ENCODE measurements at regions not wholly inside any gene's neighbourhood (a gene's known extent, or its start where the extent isn't known, plus 50 kb on each side); places are given as distances from the start of the nearest gene placed in this dataset.

GRCh38 chr12:92073094-92073493 lies 72.6 kb downstream of the BTG1 start:
- no peak for TF ChIP-seq CTCF (IDR thresholded peaks at IDR 0.05; ENCODE audit: unreplicated experiment)
- H3K36me3 Mint-ChIP-seq: no peaks in the 10 kb centered on the region
- no peak overlapping the region for H3K4me3 Mint-ChIP-seq
- peaks cover 8% of the 10 kb centered on the region for H3K9me3 Mint-ChIP-seq
- no peak for DNase-seq (ENCODE audit: low spot score in 2 of 2, unreplicated experiment in 2 of 2)
- no peak overlapping the region for H3K27ac Mint-ChIP-seq
- H3K4me1 Mint-ChIP-seq: peaks cover 36% of the 10 kb centered on the region
- no peaks in the 10 kb centered on the region for H3K27me3 Mint-ChIP-seq (ENCODE audit: low read depth)

- DNase-seq (ENCODE audit: low spot score in 2 of 2, unreplicated experiment in 2 of 2): no peak
- H3K9me3 Mint-ChIP-seq: peaks cover 15% of the 10 kb centered on the region
- no peak overlapping the region for H3K27ac Mint-ChIP-seq
- H3K4me3 Mint-ChIP-seq: no peak overlapping the region
- no peaks in the 10 kb centered on the region for H3K36me3 Mint-ChIP-seq
- peaks cover 31% of the 10 kb centered on the region for H3K4me1 Mint-ChIP-seq
- TF ChIP-seq CTCF (IDR thresholded peaks at IDR 0.05; ENCODE audit: unreplicated experiment): no peak
- no peaks in the 10 kb centered on the region for H3K27me3 Mint-ChIP-seq (ENCODE audit: low read depth)
Measured at GRCh38 chr12:92072112-92072511, 73.5 kb downstream of the BTG1 start.

GRCh38 chr12:92070864-92071445 lies 74.7 kb downstream of the BTG1 start:
- no peaks in the 10 kb centered on the region for H3K36me3 Mint-ChIP-seq
- H3K27ac Mint-ChIP-seq: no peak overlapping the region
- H3K9me3 Mint-ChIP-seq: peaks cover 15% of the 10 kb centered on the region
- DNase-seq (ENCODE audit: low spot score in 2 of 2, unreplicated experiment in 2 of 2): no peak
- H3K27me3 Mint-ChIP-seq (ENCODE audit: low read depth): no peaks in the 10 kb centered on the region
- no peak for TF ChIP-seq CTCF (IDR thresholded peaks at IDR 0.05; ENCODE audit: unreplicated experiment)
- peaks cover 23% of the 10 kb centered on the region for H3K4me1 Mint-ChIP-seq
- H3K4me3 Mint-ChIP-seq: no peak overlapping the region

GRCh38 chr12:92070054-92070863 lies 75.4 kb downstream of the BTG1 start:
- no peak overlapping the region for H3K4me3 Mint-ChIP-seq
- peak overlapping the region; percentile 32 for H3K27ac Mint-ChIP-seq
- peaks cover 22% of the 10 kb centered on the region for H3K4me1 Mint-ChIP-seq
- TF ChIP-seq CTCF (IDR thresholded peaks at IDR 0.05; ENCODE audit: unreplicated experiment): no peak
- peaks cover 15% of the 10 kb centered on the region for H3K9me3 Mint-ChIP-seq
- no peaks in the 10 kb centered on the region for H3K36me3 Mint-ChIP-seq
- H3K27me3 Mint-ChIP-seq (ENCODE audit: low read depth): no peaks in the 10 kb centered on the region
- DNase-seq (ENCODE audit: low spot score in 2 of 2, unreplicated experiment in 2 of 2): no peak

- Mint-ChIP-seq H3K36me3 (no peaks in the 10 kb centered on the region), H3K4me1 (peaks cover 31% of the 10 kb centered on the region), H3K27me3 (ENCODE audit: low read depth) (no peaks in the 10 kb centered on the region), H3K9me3 (peaks cover 15% of the 10 kb centered on the region), H3K4me3 (no peak overlapping the region), H3K27ac (no peak overlapping the region)
- TF ChIP-seq CTCF (IDR thresholded peaks at IDR 0.05; ENCODE audit: unreplicated experiment): no peak
- no peak for DNase-seq (ENCODE audit: low spot score in 2 of 2, unreplicated experiment in 2 of 2)
Measured at GRCh38 chr12:92068459-92068858, 77.2 kb downstream of the BTG1 start.

Measured in mesothelial cell of epicardium (in vitro differentiated cells).